Tibial artery (tissue), 4 donors: ENCODE measurements at regions not wholly inside any gene's neighbourhood (a gene's known extent, or its start where the extent isn't known, plus 50 kb on each side); places are given as distances from the start of the nearest gene placed in this dataset.
"Not testable (repeated sequence)": the region's sequence is repeated elsewhere in the genome, so short reads cannot be mapped to it uniquely, and the experiment has no call there.

ENCODE experiments used
- DNase-seq, 2 donors: peaks; one replicate each; pipeline ENCODE4 v3.0.0-alpha.2; 2019
- H3K27ac ChIP-seq, 2 donors: fragments of 200-600 bp; sonication (generic) in 1 of 2; 1 replicate in 1 of 2; 2 replicates in 1 of 2; pipeline ENCODE4 v1.5.1; 2018 to 2019; ENCODE audit warnings: mild to moderate bottlenecking in 1 of 2
- H3K27me3 ChIP-seq, 2 donors: fragments of 200-600 bp; sonication (generic) in 1 of 2; one replicate each; pipeline versions ENCODE4 v1.5.1 to v1.6.0; 2016 to 2019
- H3K36me3 ChIP-seq, 3 donors: fragments of 200-600 bp; sonication (generic) in 2 of 3; one replicate each; pipeline ENCODE4 v1.5.1; 2016 to 2019; ENCODE audit warnings: mild to moderate bottlenecking in 2 of 3
- H3K4me1 ChIP-seq, 4 donors: fragments of 200-600 bp; sonication (generic) in 2 of 4; 1 replicate in 3 of 4; 2 replicates in 1 of 4; pipeline ENCODE4 v1.5.1; 2016 to 2019
- H3K4me3 ChIP-seq, 2 donors: fragments of 200-600 bp; sonication (generic) in 1 of 2; 1 replicate in 1 of 2; 2 replicates in 1 of 2; pipeline ENCODE4 v1.5.1; 2018 to 2019; ENCODE audit warnings: mild to moderate bottlenecking in 2 of 2
- H3K9me3 ChIP-seq, 3 donors: fragments of 200-600 bp; sonication (generic) in 1 of 3; one replicate each; pipeline ENCODE4 v1.5.1; 2016 to 2019
- intact Hi-C: fragments of 100-400 bp; cut with DNase I; formaldehyde crosslinking; loops from one replicate; pipeline ENCODE4 v1.15.0; 2023; ENCODE audit warnings: low total_unique reads
- TF ChIP-seq, protein P1 (sequence below), 2 experiments: fragments of 200-600 bp in 1 of 2; fragments of 450-650 bp in 1 of 2; IDR thresholded peaks; one replicate each; pipeline ENCODE4 v1.5.1; 2017 to 2019; ENCODE audit warnings: antibody characterized with exemption in 2 of 2, mild to moderate bottlenecking in 1 of 2, moderate library complexity in 1 of 2

- TF ChIP-seq, protein P1, sequence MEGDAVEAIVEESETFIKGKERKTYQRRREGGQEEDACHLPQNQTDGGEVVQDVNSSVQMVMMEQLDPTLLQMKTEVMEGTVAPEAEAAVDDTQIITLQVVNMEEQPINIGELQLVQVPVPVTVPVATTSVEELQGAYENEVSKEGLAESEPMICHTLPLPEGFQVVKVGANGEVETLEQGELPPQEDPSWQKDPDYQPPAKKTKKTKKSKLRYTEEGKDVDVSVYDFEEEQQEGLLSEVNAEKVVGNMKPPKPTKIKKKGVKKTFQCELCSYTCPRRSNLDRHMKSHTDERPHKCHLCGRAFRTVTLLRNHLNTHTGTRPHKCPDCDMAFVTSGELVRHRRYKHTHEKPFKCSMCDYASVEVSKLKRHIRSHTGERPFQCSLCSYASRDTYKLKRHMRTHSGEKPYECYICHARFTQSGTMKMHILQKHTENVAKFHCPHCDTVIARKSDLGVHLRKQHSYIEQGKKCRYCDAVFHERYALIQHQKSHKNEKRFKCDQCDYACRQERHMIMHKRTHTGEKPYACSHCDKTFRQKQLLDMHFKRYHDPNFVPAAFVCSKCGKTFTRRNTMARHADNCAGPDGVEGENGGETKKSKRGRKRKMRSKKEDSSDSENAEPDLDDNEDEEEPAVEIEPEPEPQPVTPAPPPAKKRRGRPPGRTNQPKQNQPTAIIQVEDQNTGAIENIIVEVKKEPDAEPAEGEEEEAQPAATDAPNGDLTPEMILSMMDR (IDR thresholded peaks at IDR 0.05), result no peak
- DNase-seq, result no peak
- H3K4me1 ChIP-seq, result no peaks in the 10 kb centered on the region
- no peak overlapping the region for H3K4me3 ChIP-seq
- no peaks in the 10 kb centered on the region for H3K36me3 ChIP-seq
- H3K27me3 ChIP-seq, result no peaks in the 10 kb centered on the region
- no peak overlapping the region for H3K27ac ChIP-seq
- no peaks in the 10 kb centered on the region for H3K9me3 ChIP-seq
- intact Hi-C loops, result loop anchor here (5.0 kb wide), 1 partner anchor 60 kb away; no protein-coding TSS in a partner anchor
Measured at GRCh38 chr10:28366994-28367393, 64.1 kb upstream of the MPP7 start.

GRCh38 chr10:28367413-28367812 is 64.5 kb upstream of the MPP7 start:
- Histone ChIP-seq H3K4me1 (no peaks in the 10 kb centered on the region), H3K27ac (no peak overlapping the region), H3K4me3 (no peak overlapping the region), H3K27me3 (no peaks in the 10 kb centered on the region), H3K9me3 (no peaks in the 10 kb centered on the region), H3K36me3 (no peaks in the 10 kb centered on the region)
- TF ChIP-seq, protein P1 (IDR thresholded peaks at IDR 0.05), result no peak
- intact Hi-C loops, result loop anchor here (5.0 kb wide), 1 partner anchor 60 kb away; no protein-coding TSS in a partner anchor
- no peak for DNase-seq

DNA sequence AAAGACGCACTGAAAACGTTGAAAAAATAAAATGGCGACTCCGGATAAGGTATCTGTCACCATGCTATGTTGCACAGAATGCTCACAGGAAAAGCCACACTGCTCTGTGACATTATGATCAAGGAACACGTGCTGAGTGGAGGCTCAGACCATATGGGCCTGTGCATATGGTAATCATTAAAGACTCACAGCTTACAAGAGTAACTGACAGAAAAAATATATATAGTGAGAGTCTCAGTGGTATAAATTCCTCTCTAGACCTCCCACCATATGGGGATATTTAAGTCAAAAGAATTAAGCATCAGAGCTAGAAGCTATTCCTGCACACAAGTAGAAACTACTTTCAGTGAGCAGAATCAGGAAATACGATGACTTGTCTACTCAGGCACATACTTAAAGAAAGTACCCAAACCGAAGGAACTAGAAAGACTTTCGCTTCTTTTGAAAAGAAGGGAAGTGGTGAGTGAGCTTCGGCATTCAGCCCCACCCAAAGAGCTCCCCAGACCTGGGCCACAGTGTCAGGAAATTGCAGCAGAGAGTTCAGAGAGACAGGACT is 65.1 kb upstream of the MPP7 start:
- Histone ChIP-seq H3K27me3 (no peaks in the 10 kb centered on the region), H3K4me3 (no peak overlapping the region), H3K9me3 (no peaks in the 10 kb centered on the region), H3K27ac (no peak overlapping the region), H3K4me1 (no peaks in the 10 kb centered on the region), H3K36me3 (no peaks in the 10 kb centered on the region)
- intact Hi-C loops, result loop anchor here (5.0 kb wide), 1 partner anchor 61 kb away; no protein-coding TSS in a partner anchor
- TF ChIP-seq, protein P1 (IDR thresholded peaks at IDR 0.05), result no peak
- peak in 1 of 2 donors; percentile 41 for DNase-seq

DNA sequence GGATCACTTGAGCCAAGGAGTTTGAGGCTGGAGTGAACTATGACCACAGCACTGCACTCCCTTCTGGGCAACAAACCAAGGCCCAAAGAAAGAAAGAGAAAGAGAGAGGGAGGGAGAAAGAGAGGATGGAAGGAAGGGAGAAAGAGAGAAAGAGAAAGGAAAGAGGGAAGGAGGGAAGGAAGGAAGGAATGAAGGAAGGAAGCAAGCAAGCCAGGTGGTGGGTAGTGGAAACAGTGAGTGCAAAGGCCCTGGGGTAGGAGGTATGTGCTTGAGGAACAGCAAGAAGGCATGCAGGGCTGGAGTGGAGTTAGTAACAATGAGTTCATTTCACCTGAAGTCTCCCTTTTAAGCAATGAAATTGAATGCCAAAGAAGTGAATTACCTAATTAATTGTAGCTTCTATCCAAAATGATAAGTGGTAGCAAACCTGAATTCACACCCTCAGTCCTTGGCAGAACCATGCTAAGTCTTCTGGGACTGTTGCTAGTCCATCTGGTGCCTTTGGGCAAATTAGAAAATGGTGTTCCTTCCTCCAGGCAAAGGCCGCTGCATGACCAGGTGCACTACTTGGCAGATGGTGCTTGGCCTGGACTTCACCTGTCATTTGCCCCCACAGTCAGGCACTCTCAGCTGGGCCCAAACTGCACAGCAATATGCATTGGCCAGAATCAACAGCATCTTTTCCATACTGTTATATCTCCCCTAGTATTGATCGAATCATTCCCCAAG is 67.4 kb upstream of the MPP7 start:
- peaks cover 0 to 8% (median 0%) of the 10 kb centered on the region in 4 donors for H3K4me1 ChIP-seq
- intact Hi-C loops, result no loop called here
- DNase-seq, result no peak

DNA sequence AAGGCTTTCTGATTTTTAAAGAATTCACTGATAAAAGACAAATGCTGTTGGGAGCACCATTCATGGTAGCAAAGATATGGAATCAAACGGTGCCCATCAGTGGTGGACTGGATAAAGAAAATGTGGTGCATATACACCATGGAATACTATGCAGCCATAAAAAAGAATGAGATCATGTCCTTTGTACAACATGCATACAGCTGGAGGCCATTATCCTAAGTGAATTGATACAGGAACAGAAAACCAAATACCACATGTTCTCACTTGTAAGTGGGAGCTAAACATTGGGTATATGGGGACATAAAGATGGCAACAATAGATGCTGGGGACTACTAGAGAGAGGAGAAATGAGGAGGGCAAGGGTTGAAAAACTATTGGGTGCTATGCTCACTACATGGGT is 68.8 kb upstream of the MPP7 start:
- peaks cover 0 to 16% (median 0%) of the 10 kb centered on the region in 4 donors for H3K4me1 ChIP-seq
- H3K9me3 ChIP-seq, H3K36me3 ChIP-seq, H3K27ac ChIP-seq, H3K4me3 ChIP-seq, H3K27me3 ChIP-seq, DNase-seq, intact Hi-C loops: not testable (repeated sequence)

More for the DNA sequence above, 67.4 kb upstream of the MPP7 start:
- Histone ChIP-seq H3K27ac (no peak overlapping the region), H3K27me3 (no peaks in the 10 kb centered on the region), H3K9me3 (no peaks in the 10 kb centered on the region), H3K4me3 (no peak overlapping the region), H3K36me3 (no peaks in the 10 kb centered on the region)
- TF ChIP-seq, protein P1 (IDR thresholded peaks at IDR 0.05), result no peak

GRCh38 chr10:28374036-28374435 is 71.2 kb upstream of the MPP7 start:
- H3K27ac ChIP-seq, result no peak overlapping the region
- H3K4me3 ChIP-seq, result no peak overlapping the region
- H3K4me1 ChIP-seq, result peaks cover 0 to 23% (median 0%) of the 10 kb centered on the region in 4 donors
- no peaks in the 10 kb centered on the region for H3K9me3 ChIP-seq
- H3K36me3 ChIP-seq, result no peaks in the 10 kb centered on the region
- intact Hi-C loops, result no loop called here
- no peak for DNase-seq
- H3K27me3 ChIP-seq, result no peaks in the 10 kb centered on the region
- TF ChIP-seq, protein P1 (IDR thresholded peaks at IDR 0.05), result no peak
